WERI-Rb-1 (cell line): ENCODE measurements at regions not wholly inside any gene's neighbourhood (a gene's known extent, or its start where the extent isn't known, plus 50 kb on each side); places are given as distances from the start of the nearest gene placed in this dataset.
A peak's percentile ranks its signal among the peaks of the same experiment; 100 is the strongest.
"Not testable (repeated sequence)": the region's sequence is repeated elsewhere in the genome, so short reads cannot be mapped to it uniquely, and the experiment has no call there.

ENCODE experiments used
- DNase-seq: peaks from one replicate; pipeline ENCODE4 v3.0.0-alpha.2; 2020
- H3K27ac ChIP-seq: fragments of 250-450 bp; sonication (Bioruptor Pico); 2 replicates; pipeline ENCODE4 v1.5.1; 2020; ENCODE audit warnings: mild to moderate bottlenecking, moderate library complexity
- H3K27me3 ChIP-seq: fragments of 250-450 bp; sonication (Bioruptor Pico); 2 replicates; pipeline ENCODE4 v1.5.1; 2021; ENCODE audit warnings: mild to moderate bottlenecking, low read depth, moderate library complexity; ENCODE audit not compliant: insufficient read depth, severe bottlenecking
- H3K36me3 ChIP-seq: fragments of 250-450 bp; sonication (Bioruptor Pico); 2 replicates; pipeline ENCODE4 v1.5.1; 2020; ENCODE audit warnings: mild to moderate bottlenecking, moderate library complexity
- H3K4me3 ChIP-seq: 2 replicates; pipeline ENCODE4 v1.5.1; 2011; ENCODE audit warnings: low read depth, mild to moderate bottlenecking, control low read depth, low read length
- H3K9me3 ChIP-seq: fragments of 250-450 bp; sonication (Bioruptor Pico); 2 replicates; pipeline ENCODE4 v1.5.1; 2021; ENCODE audit warnings: mild to moderate bottlenecking, moderate library complexity; ENCODE audit not compliant: severe bottlenecking

DNA sequence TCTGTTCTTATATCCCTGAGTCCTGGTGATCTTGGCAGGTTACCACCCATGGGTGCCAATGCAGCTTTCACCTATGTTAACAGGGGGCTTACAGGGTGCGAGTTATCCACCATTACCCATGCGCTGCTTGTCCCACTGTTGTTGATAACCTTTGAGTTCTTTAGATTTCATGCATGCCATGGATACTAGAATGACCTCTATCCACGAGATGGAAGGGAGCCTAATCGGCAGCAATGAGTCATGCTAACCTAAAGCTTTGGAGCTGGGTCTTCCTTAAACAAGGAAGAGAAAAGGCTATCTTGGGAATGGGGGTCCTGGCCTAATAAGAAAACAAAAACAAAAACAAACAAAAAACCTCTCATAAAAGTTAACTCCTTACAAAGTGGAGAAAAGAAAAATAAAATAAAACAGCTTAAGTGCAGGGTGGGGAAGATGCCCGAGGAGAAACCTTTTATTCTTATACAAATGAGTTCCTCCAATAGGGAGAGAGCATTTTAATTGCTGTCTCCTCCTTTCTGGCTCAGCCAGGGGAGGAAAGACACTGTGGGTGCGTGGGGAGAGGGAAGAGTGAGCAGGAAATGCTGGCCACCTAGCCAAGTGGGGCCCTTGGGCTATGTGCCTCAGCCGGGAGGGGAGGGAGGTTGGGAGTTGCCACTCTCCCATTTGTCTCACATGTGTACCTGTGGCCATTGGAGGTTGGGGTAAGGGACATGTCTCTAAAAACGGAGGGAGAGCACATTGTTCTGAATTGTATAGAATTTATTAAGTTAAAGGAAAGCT is 571.7 kb upstream of the TPTE start:
- peaks cover 11% of the 10 kb centered on the region for H3K9me3 ChIP-seq
- not testable (repeated sequence) for H3K36me3 ChIP-seq, H3K27me3 ChIP-seq, H3K4me3 ChIP-seq, DNase-seq, H3K27ac ChIP-seq

DNA sequence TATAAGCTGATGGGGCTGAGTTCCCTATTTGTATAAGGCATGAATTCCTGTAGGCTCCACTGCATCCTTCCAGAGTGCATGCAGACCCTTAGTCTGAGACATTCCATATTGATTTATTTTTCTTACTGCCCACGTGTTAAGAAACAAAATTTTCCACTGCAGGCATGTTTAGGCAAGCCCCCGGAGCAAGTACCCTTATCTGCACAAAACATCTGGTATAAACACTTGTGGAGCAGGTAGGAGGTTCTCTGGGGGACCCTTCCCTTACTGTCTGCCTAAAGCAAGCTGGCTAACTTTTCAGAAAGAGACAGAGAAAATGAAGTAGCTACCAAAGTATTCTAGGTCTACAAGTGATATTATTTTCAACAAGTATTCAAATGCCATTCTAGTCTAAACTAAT is 571.0 kb upstream of the TPTE start:
- not testable (repeated sequence) for H3K27me3 ChIP-seq, H3K36me3 ChIP-seq, H3K4me3 ChIP-seq, H3K27ac ChIP-seq, DNase-seq, H3K9me3 ChIP-seq

DNA sequence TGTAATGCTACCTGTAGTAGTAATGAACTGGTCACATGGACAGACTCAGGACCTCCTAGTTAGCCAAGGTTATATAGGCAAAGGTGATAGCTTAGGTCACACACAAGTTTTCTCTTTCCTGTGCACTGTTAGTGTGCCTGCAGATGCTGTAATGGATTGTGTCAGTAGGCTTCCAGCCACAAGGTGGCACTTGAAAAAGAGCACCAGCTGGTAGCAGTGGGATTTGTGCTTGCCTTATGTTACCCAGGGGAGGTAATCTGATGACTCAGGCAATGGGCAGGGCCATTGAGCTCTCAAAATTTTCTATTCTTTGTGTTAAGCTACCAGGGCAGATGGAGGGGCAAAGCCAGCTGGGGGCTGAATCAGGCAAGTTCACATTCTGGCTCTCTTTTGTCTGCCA is 562.6 kb upstream of the TPTE start:
- not testable (repeated sequence) for H3K4me3 ChIP-seq, H3K9me3 ChIP-seq, H3K36me3 ChIP-seq, H3K27me3 ChIP-seq, H3K27ac ChIP-seq
- peak; percentile 24 for DNase-seq

DNA sequence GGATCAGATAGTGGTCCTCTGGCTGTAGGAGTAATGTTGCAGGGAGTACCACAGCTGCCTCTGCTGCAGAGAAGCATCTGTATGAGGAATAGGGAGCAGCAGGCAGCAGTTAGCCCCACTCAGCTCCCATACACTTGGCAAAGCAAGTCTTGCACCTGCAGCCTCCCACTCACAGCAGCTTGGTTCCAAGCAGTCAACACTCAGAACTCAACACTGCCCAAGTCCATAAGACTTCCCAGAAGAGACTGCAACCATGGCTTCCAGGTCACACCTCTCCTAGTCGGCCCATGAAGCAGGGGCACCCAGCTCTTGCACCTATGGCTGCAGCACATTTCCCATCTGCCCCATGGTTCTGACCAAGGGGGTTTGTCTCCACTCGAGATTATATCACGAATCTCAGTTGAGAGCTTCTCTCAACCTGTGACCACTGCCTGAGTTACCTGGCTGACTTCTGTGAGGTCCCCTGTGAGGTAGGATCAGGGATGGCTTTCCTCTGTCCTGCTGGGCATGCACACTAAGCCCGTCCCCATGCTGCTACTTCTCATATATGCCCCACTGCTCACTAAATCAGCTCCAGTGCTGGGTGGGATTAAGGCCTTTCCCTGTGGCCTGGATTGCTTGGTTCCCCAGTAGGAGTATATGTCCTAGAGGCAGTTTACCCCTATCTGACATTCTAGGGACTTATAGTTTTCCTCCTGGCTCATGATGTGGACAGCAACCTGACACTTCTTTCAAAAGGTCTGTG is 562.0 kb upstream of the TPTE start:
- not testable (repeated sequence) for H3K9me3 ChIP-seq, DNase-seq, H3K4me3 ChIP-seq, H3K27ac ChIP-seq, H3K36me3 ChIP-seq, H3K27me3 ChIP-seq

DNA sequence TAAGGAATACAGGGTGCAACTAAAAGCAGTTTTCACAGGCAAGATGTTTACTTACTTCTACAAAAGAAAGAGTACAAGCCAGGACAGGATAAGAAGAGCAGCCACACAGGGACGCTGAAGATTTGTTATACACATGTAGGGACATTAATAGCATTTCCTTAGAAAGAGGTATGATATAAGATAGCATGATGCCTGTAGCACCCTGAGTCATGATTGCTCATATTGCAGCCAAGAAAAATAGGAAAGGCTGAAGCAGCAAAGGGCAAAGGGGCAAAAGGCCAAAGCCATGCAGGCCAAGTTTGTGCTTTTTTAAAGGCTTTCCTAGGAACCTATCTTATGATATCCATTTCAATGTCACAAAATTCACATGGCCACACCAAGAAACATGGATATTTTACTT is 552.0 kb upstream of the TPTE start:
- not testable (repeated sequence) for DNase-seq, H3K4me3 ChIP-seq, H3K36me3 ChIP-seq, H3K27ac ChIP-seq, H3K27me3 ChIP-seq, H3K9me3 ChIP-seq

DNA sequence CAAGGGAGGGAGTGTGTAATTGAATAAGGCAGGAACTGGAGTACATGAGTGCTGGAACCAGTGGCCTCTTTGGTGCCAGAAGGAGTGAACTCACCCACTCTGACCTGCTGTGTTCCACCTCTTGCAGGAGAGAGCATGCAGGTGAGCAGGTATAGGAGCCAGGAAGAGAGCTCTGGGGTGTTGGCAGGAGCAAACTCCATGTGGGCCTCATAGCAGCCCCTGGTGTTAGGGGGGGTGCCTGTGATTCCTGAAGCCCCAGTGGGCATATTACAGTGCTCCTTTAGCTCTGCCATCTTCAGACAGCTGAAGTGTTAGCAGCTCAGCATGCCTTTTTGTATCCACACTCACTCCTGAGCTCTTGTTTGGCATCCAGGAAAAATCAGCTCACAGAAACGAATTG is 549.4 kb upstream of the TPTE start:
- not testable (repeated sequence) for DNase-seq, H3K27me3 ChIP-seq, H3K36me3 ChIP-seq, H3K9me3 ChIP-seq, H3K27ac ChIP-seq, H3K4me3 ChIP-seq

DNA sequence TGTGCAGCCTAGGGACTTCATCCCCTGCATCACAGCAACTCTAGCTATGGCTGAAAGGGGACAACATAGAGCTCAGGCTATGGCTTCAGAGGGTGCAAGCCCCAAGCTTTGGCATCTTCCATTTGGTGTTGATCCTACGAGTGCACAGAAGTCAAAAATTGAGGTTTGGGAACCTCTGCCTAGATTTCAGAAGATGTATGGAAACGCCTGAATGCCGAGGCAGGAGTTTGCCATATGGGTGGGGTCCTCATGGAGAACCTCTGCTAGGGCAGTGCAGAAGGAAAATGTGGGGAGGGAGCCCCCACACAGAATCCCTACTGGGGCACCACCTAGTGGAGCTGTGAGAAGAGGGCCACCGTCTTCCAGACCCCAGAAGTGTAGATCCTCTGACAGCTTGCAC is 543.0 kb upstream of the TPTE start:
- DNase-seq, H3K36me3 ChIP-seq, H3K9me3 ChIP-seq, H3K27ac ChIP-seq, H3K27me3 ChIP-seq, H3K4me3 ChIP-seq: not testable (repeated sequence)

DNA sequence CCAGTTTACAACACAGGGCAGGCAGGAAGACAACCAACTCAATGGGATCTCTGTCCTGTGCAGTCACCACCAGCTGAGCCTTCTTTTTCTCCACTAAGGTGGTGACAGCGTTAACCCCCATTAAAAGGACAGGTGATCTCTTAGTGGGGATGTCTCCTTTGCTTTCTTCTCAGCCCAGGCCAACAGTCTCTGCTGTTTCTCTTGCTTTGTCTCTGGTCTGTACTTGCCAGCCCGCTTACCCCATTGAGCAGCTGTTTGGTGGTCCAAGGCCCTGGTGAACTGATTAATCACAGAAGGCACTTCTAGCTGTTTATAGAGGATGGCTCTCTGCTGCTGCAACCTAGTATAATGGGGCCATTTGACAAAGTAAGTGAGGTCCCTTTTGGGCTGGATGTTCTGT is 523.9 kb upstream of the TPTE start:
- H3K27me3 ChIP-seq, DNase-seq, H3K27ac ChIP-seq, H3K36me3 ChIP-seq, H3K4me3 ChIP-seq, H3K9me3 ChIP-seq: not testable (repeated sequence)

DNA sequence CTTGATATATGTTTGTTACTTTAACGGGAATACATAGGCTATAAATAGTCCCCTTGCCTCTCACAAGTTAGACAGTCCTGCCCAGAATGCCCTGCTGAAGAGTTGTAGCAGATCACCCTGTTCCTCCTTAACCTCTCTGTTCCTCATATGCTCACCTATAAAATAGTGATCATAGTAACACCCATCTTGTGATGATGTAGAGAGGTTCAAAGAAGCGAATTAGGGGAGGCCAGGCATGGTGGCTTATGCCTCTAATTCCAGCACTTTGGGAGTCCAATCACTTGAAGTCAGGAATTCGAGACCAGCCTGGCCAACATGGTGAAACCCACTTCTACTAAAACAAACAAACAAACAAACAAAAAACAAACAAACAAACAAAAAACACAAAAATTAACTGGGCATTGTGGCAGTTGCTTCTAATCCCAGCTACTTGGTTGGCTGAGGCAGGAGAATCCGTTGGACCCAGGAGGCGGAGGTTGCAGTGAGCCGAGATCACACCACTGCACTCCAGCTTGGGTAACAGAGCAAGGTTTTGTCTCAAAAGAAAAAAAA is 518.5 kb upstream of the TPTE start:
- H3K9me3 ChIP-seq, H3K4me3 ChIP-seq, H3K27me3 ChIP-seq, H3K27ac ChIP-seq, DNase-seq, H3K36me3 ChIP-seq: not testable (repeated sequence)

DNA sequence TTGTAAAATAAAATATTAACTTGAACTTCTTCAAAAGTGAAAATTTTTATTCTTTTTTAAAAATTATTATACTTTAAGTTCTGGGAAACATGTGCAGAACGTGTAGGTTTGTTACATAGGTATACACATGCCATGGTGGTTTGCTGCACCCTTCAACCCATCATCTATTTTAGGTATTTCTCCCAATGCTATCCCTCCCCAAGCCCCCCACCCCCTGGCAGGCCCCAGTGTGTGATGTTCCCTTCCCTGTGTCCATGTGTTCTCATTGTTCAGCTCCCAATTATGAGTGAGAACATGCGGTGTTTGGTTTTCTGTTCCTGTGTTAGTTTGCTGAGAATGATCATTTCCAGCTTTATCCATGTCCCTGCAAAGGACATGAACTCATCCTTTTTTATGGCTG is 515.6 kb upstream of the TPTE start:
- not testable (repeated sequence) for H3K27ac ChIP-seq, H3K36me3 ChIP-seq, H3K27me3 ChIP-seq, DNase-seq, H3K4me3 ChIP-seq, H3K9me3 ChIP-seq

DNA sequence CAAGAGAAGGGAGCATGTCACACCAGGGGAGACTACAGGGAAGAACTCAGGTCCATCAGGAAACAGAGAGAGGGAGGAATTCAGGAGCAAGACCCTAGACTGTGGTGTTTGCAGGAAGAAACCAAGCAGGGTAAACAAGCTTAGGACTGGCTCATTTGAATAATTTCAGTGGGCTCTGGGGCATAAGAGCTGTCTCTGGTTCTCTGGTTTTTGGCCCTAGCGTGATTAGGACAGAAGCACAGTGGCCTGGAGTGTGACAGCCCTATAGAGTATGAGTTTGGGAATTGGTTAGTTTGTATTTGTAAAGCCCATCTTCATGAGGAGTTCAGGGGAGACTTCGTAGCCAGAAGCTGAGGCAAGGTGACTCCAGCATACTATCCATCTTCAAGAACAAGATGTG is 504.4 kb upstream of the TPTE start:
- not testable (repeated sequence) for H3K27me3 ChIP-seq, H3K36me3 ChIP-seq, H3K27ac ChIP-seq, DNase-seq, H3K9me3 ChIP-seq, H3K4me3 ChIP-seq

DNA sequence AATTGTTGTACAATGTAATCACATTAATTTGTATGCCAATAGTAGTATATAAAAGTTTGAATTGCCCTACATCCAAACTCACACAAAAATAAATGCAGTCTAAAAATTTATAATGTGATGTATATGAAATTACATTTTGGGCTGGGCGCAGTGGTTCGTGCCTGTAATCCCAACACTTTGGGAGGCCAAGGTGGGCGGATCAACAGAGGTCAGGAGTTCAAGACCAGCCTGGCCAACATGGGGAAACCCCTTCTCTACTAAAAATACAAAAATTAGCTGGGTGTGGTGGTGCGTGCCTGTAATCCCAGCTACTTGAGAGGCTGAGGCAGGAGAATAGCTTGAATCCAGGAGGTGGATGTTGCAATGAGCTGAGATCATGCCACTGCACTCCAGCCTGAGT is 503.6 kb upstream of the TPTE start:
- not testable (repeated sequence) for H3K4me3 ChIP-seq, H3K27me3 ChIP-seq, H3K27ac ChIP-seq, H3K9me3 ChIP-seq, DNase-seq, H3K36me3 ChIP-seq

DNA sequence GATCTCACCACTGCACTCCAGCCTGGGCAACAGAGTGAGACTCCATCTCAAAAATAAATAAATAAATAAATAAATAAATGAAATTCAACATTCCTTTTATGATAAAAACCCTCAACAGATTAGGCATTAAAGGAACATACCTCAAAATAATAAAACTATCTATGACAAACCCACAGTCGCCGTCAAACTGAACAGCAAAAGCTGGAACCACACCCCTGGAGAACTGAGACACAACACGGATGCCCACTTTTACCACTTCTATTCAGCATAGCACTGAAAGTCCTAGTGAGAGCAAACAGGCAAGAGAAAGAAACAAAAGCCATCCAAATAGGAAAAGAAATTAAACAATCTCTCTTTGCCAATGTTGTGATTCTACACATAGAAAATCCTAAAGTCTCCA is 499.9 kb upstream of the TPTE start:
- H3K36me3 ChIP-seq, H3K9me3 ChIP-seq, H3K27ac ChIP-seq, H3K4me3 ChIP-seq, DNase-seq, H3K27me3 ChIP-seq: not testable (repeated sequence)

DNA sequence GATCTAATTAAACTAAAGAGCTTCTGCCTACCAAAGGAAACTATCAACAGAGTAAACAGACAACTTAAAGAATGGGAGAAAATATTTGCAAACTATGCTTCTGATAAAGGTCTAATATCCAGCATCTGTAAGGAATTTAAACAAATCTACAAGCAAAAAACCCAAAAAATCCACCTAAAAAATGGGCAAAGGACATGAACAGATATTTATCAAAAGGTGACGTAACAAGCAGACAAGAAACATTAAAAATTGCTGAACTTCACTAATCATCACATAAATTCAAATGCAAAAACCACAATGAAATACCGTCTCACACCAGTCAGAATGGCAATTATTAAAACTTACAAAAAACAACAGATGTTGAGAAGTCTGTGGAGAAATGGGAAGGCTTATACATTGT is 498.6 kb upstream of the TPTE start:
- not testable (repeated sequence) for H3K27me3 ChIP-seq, H3K27ac ChIP-seq, H3K36me3 ChIP-seq, H3K4me3 ChIP-seq, H3K9me3 ChIP-seq, DNase-seq
